GM18867 (cell line): ENCODE measurements at regions not wholly inside any gene's neighbourhood (a gene's known extent, or its start where the extent isn't known, plus 50 kb on each side); places are given as distances from the start of the nearest gene placed in this dataset.
A peak's percentile ranks its signal among the peaks of the same experiment; 100 is the strongest.

ENCODE experiments used
- ATAC-seq: cut with Tn5 transposase; IDR thresholded peaks from one replicate; pipeline ENCODE4 v1.9.1; 2021; ENCODE audit warnings: mild to moderate bottlenecking, moderate library complexity; ENCODE audit not compliant: unreplicated experiment

- no peak for ATAC-seq
These were observed 1315.3 kb downstream of the TMEM121 start for GRCh38 chr14:106841701-106842100.

- ATAC-seq = no peak
These were observed 1316.3 kb downstream of the TMEM121 start for GRCh38 chr14:106842687-106843086.

DNA sequence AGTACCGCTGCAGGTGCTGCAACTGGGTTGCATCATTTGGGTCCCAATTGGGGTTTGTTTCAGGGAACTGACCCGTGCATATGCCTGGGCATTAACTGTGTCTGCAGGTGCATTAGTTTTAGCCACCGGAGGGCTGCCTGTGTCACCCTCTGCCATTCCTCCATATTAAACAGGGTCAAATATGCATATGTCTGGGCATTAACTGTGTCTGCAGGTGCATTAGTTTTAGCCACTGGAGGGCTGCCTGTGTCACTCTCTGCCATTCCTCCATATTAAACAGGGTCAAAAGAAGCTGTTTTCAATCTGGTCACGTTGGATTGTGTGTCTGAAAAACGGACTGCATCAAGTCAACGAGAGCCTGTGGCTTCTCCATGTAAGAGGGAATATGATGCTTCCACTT, 1317.0 kb downstream of the TMEM121 start:
- no peak for ATAC-seq

GRCh38 chr14:106843951-106844483, 1317.6 kb downstream of the TMEM121 start:
- no peak for ATAC-seq

DNA sequence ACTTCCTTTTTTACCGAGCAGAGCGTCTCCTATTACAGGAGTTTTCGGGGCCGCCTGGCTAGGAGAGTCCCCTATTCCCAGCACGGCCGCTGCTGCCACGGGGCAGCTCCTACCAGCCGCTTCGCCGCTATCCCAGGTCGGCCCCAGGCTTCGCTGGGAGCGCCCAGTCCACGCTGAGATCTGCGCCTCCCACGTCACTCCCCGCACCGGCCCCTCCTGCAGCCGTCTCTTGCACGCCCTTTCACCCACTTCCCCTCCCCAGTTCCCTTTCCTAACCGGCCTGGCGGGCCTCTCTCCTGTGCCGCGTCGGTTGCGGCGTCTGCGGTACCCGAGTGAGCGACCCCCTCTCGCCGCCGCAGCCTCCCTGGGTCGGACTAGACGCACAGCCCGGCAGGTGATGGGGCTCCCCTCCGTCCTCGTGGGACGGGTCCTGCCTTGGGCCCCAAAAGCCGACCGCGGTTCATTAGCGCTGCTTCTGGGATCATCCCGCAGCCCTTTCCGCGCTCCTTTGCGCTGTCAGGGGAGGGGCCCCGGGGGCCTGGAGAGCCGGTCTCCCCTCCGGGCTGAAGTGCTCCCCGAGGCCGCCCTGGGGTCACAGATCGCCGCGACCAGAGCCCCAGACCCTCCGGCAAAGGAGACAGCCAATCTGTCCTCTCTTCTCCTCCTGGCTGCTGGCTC, 1318.4 kb downstream of the TMEM121 start:
- ATAC-seq = peak; percentile 44

DNA sequence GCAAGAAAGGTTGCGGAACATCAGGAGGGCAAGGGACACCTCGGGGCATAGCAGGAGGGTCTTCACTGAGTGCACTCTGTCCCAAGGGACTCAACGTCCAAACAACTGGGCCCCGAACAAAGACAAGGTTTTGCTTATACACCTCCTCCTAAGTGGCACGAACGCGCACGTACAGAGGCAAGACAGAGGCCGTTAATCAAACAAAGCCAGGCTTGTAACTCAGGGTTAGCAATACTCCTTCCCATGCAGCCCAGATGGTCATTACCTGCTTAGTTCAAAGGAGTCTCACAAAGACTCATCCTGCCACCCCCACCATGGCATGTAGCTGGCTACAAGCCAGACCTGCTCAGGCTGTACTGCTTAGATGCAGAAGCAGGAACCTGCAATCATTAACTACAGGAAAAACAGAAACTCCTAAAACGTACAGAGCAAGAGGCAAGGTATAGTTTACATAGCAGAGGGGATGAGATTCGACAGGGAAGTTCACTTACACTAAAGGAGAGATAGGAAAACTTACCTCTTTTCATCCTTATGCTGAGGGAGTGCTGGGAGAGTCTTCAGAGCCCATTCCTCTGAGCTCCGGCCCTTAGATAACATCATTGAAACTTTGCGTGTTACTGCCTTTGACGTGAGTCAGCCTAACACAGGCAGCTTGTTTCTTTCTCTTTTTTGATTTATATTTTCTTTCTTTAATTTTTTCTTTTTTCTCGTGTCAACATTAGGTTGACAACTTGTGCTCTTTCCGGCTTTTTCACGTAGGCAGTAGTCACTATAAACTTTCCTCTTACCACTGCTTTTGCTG, 1319.1 kb downstream of the TMEM121 start:
- no peak for ATAC-seq

DNA sequence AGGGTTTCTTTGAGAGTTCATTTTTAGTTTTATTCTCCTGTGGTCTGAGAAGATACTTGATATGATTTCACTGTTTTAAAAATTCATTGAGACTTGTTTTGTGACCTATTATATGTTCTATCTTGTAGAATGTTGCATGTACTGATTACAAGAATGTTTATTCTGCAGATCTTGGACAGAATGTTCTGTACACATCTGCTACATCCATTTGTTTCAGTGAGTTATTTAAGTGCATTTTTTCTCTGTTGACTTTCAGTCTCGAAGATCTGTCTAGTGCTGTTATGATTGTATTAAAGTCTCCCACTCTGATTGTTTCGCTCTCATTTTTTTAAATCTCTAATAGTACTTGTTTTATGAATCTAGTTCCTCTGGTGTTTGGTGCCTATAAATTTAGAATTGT, 1319.8 kb downstream of the TMEM121 start:
- ATAC-seq = no peak

DNA sequence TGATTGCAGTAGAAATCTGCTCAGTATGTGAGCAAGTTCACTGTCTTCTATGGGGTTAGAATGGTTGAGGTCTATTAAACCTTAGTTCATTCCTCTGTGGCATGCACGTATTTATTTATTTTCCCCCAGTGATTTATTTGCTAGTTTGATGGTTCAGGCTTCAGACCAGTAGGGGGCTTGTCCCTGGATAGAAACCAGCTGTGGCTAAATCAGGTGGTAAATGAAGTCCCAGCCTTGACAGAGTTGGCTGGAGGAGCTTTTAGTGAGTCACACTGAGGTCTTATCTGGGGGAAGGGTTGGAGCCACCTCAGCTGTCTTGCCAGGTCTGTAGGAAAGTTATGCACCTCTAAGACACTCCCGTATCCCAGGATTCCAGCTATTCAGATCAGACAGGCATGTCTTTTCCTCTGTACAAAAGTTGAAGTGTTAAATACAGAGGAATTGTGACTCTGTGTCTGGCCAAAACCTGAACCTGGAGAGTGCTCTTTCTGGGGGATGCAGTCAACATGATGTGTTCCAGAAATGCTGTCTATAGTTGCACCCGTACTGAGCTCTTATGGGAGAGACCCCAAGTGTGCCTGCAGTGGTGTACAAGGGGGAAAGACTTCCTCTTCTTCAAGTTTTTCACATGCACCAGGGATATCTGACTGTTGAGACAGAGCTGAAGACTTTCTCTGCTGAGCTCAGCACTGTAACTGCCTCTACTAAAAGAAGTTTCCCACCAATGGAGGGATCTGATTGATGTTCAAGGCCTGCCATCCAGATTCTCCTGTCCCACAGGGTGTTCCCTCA, 1322.1 kb downstream of the TMEM121 start:
- ATAC-seq = no peak

GRCh38 chr14:106850913-106851825, 1324.8 kb downstream of the TMEM121 start:
- peak; percentile 61 for ATAC-seq

GRCh38 chr14:106872611-106873446, 1346.4 kb downstream of the TMEM121 start:
- ATAC-seq = peak; percentile 56

DNA sequence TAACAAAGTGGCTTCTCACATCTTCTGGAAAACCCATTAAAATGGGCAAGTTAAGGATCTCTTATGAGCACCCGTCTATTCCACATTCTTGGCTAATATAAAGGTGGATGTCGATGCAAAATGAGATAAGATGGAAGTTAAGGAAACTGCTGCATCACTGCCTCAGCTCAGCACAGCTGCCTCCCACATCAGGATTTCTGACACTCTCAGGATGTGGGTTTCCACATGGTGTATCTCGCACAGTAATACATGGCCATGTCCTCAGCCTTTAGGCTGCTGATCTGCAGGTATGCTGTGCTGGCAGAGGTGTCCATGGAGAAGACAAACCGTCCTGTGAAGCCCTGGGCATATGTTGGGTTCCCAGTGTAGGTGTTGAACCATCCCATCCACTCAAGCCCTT, 1348.0 kb downstream of the TMEM121 start:
- ATAC-seq = no peak

DNA sequence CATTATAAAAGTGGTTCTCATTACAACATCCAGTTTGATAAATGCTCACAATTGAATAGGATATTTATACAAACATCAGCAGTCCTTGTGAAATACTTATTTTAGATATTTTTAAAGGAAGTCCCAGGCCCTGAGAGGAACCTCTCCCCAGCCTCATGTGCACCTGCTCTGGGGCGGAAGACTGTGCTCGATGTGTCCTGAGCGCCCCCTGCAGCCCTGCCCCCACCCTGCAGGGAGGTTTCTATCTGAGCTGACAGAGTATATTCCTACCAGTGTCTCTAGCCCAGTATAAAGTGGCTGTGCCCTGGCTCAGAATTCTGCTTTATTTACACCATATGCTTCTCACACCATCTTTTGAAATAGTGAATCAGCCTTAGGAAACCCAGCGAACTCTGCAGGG, 1349.1 kb downstream of the TMEM121 start:
- ATAC-seq = peak; percentile 38

DNA sequence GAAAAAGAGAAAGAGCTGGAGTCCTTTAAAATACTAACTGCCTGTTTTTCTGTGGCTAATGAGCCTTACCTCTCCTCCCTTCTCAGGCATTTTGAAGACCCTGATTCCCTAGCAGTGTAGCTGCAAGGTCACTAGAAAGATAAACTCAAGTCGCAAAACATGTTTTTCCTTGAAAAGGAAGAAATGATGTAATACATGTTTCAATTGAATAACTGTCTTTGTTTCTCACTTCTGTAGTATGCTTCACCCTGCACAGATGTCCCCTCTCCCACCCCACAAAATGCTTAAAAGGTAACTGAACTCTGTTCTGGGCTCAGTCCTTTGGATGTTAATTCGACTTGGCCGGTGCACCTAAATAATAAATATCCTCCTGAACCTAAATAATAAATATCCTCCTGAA, 1350.3 kb downstream of the TMEM121 start:
- no peak for ATAC-seq

- no peak for ATAC-seq
These were observed 1351.1 kb downstream of the TMEM121 start for GRCh38 chr14:106877517-106877916.

DNA sequence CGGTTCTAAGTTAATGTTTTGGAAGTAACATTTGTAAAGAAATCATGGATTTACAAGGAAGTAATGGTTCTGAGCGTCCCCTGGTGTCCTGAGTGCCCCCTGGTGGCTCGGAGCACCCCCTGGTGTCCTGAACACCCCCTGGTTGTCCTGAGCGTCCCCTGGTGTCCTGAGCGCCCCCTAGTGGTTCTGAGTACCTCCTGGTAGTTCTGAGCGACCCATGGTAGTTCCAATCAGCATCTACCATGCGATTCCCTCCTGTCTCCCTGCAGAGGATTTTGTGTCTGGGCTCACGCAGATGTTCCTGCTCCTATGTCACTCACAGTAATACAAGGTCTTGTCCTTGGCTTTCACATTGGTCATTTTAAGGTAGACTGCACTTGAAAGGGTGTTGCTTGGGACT, 1352.9 kb downstream of the TMEM121 start:
- ATAC-seq = peak; percentile 74

DNA sequence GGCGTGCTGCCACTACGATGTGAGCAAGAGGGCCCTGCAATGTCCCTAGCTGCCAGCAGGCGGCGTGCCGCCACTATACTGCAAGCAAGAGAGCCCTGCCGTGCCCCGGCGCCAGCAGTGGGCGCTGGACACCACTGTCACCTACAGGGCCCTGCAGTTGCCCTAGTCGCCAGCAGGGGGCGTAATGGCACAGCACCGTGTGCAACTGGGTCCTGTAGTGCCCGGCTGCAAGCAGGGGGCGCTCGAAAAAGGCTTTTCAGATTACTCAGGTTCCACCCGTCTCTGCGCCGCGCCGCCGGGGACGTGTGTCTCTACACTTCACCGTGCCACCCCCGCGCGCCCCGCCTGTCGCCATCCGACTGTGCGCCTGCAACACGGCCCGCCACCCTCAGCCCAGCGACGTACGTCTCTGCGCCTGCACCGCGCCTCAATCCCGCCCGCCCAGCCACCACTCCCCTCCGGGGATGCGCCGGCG, 1356.9 kb downstream of the TMEM121 start:
- ATAC-seq = no peak
